C4-2B (cell line): ENCODE measurements at regions not wholly inside any gene's neighbourhood (a gene's known extent, or its start where the extent isn't known, plus 50 kb on each side); places are given as distances from the start of the nearest gene placed in this dataset.
"Not testable (repeated sequence)": the region's sequence is repeated elsewhere in the genome, so short reads cannot be mapped to it uniquely, and the experiment has no call there.

ENCODE experiments used
- H3K27ac ChIP-seq: fragments of 450-650 bp; 2 replicates; pipeline ENCODE4 v1.5.1; 2017
- ZFX ChIP-seq: fragments of 450-650 bp; IDR thresholded peaks from 2 replicates; pipeline ENCODE4 v1.6.1; 2017
- TF ChIP-seq, protein P1 (sequence below): fragments of 450-650 bp; conservative IDR thresholded peaks from 2 replicates; pipeline ENCODE4 v1.5.1; 2017; ENCODE audit warnings: mild to moderate bottlenecking

DNA sequence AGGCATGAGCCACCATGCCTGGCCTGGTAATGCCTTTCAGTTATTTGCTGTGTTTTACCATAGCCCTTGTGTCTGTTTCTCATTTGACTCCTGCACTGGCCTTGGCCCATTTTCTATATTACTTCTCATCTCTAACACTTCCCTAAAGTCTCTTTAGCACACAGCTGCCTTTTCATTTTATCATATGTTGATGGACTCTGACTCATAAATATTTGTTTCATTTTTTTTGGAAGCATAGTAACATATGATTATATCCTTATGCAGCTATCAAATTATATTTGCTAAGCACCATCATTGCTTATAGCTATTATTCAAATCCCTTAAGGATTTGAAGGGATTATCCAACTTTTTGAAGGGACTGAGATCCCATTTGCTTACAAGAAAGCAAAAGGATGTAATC, 320.3 kb downstream of the GPD2 start:
- TF ChIP-seq ZFX: no peak
- TF ChIP-seq, protein P1, sequence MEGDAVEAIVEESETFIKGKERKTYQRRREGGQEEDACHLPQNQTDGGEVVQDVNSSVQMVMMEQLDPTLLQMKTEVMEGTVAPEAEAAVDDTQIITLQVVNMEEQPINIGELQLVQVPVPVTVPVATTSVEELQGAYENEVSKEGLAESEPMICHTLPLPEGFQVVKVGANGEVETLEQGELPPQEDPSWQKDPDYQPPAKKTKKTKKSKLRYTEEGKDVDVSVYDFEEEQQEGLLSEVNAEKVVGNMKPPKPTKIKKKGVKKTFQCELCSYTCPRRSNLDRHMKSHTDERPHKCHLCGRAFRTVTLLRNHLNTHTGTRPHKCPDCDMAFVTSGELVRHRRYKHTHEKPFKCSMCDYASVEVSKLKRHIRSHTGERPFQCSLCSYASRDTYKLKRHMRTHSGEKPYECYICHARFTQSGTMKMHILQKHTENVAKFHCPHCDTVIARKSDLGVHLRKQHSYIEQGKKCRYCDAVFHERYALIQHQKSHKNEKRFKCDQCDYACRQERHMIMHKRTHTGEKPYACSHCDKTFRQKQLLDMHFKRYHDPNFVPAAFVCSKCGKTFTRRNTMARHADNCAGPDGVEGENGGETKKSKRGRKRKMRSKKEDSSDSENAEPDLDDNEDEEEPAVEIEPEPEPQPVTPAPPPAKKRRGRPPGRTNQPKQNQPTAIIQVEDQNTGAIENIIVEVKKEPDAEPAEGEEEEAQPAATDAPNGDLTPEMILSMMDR: no peak
- no peak overlapping the region for H3K27ac ChIP-seq

DNA sequence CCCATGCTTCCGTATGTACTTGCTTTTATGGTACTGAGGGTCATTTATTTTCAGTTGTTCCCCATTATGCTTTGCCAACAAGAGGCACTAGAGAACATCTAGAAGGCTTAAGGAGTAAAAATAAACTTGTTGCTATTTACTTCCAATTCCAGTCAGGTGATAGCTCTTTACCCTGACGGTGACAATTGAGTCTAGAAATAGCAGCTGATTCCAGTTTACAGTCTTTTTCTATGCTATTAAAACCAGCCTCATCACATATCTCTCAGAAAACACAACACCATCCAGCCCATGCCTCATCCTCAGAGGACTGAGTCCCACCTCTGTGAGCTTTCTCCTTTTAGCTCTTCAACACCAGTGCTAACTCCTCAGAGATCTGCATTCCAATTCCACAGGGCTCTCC, 327.0 kb downstream of the GPD2 start:
- no peak for TF ChIP-seq ZFX
- TF ChIP-seq, protein P1: no peak
- H3K27ac ChIP-seq: no peak overlapping the region

DNA sequence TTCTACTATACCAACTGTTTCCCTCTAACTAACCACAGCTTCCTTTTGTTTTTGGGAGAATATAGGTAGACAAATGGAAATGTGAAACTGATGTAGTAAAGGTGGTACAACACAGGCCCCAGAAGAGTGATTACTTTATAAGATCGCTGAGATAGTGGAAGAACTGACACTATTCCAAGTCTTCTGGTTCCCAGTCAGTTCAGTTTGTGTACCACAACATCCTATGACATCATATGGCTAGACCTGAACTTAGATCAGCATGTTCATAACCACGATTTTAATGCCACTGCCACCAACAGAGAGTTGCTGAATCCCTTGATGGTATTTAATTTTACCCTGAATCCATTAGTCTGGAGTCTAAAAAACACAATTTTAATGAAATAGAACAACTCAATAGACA, 328.9 kb downstream of the GPD2 start:
- no peak overlapping the region for H3K27ac ChIP-seq
- TF ChIP-seq, protein P1: no peak
- TF ChIP-seq ZFX: no peak

DNA sequence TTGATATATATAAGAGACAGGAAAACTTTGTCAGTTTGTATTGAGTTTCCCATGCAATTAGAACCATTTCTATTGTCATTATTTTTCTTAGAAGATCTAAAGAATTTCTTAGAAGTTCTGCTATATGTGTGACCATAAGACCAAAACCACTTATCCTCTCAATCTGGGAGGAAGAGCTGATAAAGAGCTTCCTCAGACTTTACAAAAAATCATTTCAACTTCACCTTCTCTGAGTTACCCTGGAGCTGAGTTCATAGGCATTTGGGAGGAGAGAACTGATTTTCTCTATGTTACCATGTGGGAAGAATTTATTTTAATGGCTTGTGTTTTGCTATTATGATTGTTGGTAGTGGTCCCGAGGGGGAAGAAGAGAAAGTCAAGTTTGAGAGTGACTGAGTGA, 329.3 kb downstream of the GPD2 start:
- H3K27ac ChIP-seq: no peak overlapping the region
- TF ChIP-seq ZFX: no peak
- TF ChIP-seq, protein P1: no peak

DNA sequence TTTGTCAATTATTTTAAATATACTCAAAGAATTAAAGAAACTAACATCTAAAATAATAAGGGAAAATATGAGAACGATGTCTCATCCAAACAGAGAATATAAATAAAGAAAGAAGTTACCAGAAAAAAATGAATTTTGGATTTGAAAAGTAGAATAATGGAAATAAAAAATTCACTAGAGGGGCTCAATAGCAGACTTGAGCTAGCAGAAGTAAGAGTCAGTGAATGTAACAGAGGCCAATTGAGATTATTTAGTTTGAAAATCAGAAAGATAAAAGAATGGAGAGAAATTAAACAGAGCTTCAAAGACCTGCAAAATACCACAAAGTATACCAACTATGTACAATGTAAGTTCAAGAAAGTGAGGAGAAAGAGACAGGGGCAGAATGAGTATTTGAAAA, 333.6 kb downstream of the GPD2 start:
- H3K27ac ChIP-seq: no peak overlapping the region
- TF ChIP-seq, protein P1: no peak
- TF ChIP-seq ZFX: no peak

DNA sequence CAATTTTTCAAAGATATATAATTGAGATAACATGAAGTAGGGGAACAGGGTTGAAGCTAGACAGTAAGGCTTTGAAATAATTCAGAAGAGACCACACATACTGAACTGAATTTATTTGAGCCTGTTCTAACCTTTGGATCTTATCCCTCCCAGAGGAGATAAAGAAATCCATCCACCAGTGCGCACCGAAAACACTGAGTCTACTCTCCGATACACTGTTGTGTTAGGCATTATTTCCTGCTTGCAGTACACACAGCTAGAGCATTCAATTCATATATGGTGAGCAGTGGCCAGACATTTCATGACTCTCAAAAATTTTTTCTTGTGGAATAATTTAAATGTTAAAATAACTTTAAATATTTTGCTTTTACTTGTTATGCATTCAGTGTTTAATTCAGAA, 342.7 kb downstream of the GPD2 start:
- no peak overlapping the region for H3K27ac ChIP-seq
- no peak for TF ChIP-seq ZFX
- TF ChIP-seq, protein P1: no peak

DNA sequence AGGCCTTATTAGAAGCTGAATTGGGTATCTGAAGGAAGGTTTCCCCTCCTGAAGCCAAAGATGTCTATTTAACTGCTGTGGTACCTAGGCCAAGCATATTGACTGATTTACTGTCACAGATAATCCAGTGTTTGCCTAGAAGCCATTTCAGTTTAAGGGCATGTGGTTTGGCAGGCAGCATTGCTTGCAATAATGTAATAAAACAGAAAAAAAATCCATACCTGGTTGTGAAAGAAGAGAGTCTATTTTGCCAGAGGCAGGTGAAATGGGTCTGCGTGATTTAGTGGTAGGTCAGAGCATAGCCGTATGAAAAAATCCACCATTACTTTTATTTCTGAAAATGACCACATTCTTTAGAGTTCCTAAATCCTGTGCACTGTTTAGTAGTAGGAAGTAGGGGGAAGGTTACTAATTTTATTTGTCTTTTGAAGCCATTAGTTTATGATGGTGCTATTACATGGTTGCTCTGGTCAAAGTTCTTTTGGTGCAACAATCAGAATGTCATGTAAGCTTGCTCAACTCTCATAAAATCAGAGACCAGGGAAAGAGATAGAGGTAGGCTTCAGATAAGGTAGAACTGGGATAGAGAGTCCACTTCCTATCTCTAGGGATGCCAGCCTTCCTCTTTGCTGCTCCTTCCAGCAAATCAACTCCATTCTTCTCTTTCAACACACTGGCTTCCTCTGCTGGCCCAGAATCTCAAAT, 343.4 kb downstream of the GPD2 start:
- TF ChIP-seq, protein P1: no peak
- no peak for TF ChIP-seq ZFX

DNA sequence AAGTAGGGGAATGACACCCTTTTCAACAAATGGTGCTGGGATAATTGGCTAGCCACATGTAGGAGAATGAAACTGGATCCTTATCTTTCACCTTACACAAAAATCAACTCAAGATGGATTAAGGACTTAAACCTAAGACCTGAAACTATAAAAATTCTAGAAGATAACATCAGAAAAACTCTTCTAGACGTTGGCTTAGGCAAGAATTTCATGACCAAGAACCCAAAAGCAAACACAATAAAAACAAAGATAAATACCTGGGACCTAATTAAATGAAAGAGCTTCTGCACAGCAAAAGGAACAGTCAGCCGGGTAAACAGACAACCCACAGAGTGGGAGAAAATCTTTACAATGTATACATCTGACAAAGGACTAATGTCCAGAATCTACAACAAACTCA, 345.5 kb downstream of the GPD2 start:
- H3K27ac ChIP-seq: not testable (repeated sequence)

More for the DNA sequence above, 343.4 kb downstream of the GPD2 start:
- H3K27ac ChIP-seq: no peak overlapping the region
